ENCODE measurements at regions not wholly inside any gene's neighbourhood (a gene's known extent, or its start where the extent isn't known, plus 50 kb on each side); places are given as distances from the start of the nearest gene placed in this dataset.

- no peaks in the 10 kb centered on the region for H3K36me3 ChIP-seq (replicated peaks in 1 of 2)
- H3K4me1 ChIP-seq (replicated peaks in 1 of 2): no peaks in the 10 kb centered on the region
- TF ChIP-seq POLR2A (IDR thresholded peaks at IDR 0.05) (no peak), CTCF (IDR thresholded peaks at IDR 0.05) (no peak)
- no peak overlapping the region for H3K4me3 ChIP-seq
- DNase-seq: no peak
- 87 to 94% (median 89%) methylated on average over 8 of the region's 8 CpGs for WGBS, 4 donors
- H3K27ac ChIP-seq: no peak overlapping the region
- intact Hi-C loops (cut with DNase I): no loop called here
- no peaks in the 10 kb centered on the region for H3K27me3 ChIP-seq
- H3K9me3 ChIP-seq (replicated peaks in 1 of 3): no peaks in the 10 kb centered on the region
Observed at GRCh38 chr15:95653361-95653805, 677.1 kb upstream of the NR2F2 start.

GRCh38 chr15:95655089-95655607, 675.4 kb upstream of the NR2F2 start:
- intact Hi-C loops (cut with DNase I): no loop called here
- no peaks in the 10 kb centered on the region for H3K4me1 ChIP-seq (replicated peaks in 1 of 2)
- H3K27me3 ChIP-seq: no peaks in the 10 kb centered on the region
- H3K27ac ChIP-seq: no peak overlapping the region
- H3K4me3 ChIP-seq: no peak overlapping the region
- TF ChIP-seq CTCF (IDR thresholded peaks at IDR 0.05) (no peak), POLR2A (IDR thresholded peaks at IDR 0.05) (no peak)
- no peak for DNase-seq
- no peaks in the 10 kb centered on the region for H3K9me3 ChIP-seq (replicated peaks in 1 of 3)
- 69 to 81% (median 70%) methylated on average over 4 of the region's 4 CpGs for WGBS, 4 donors
- no peaks in the 10 kb centered on the region for H3K36me3 ChIP-seq (replicated peaks in 1 of 2)

- no peak for DNase-seq
- Histone ChIP-seq H3K27ac (no peak overlapping the region), H3K36me3 (replicated peaks in 1 of 2) (no peaks in the 10 kb centered on the region), H3K4me1 (replicated peaks in 1 of 2) (no peaks in the 10 kb centered on the region), H3K27me3 (no peaks in the 10 kb centered on the region), H3K9me3 (replicated peaks in 1 of 3) (no peaks in the 10 kb centered on the region), H3K4me3 (no peak overlapping the region)
- 72 to 76% (median 74%) methylated on average over 2 of the region's 2 CpGs for WGBS, 4 donors
- no peak for TF ChIP-seq POLR2A (IDR thresholded peaks at IDR 0.05)
- no peak for TF ChIP-seq CTCF (IDR thresholded peaks at IDR 0.05)
- intact Hi-C loops (cut with DNase I): no loop called here
Observed at GRCh38 chr15:95656595-95656994, 673.9 kb upstream of the NR2F2 start.

- TF ChIP-seq POLR2A (IDR thresholded peaks at IDR 0.05): no peak
- no peak for TF ChIP-seq CTCF (IDR thresholded peaks at IDR 0.05)
- intact Hi-C loops (cut with DNase I): no loop called here
- H3K9me3 ChIP-seq (replicated peaks in 1 of 3): no peaks in the 10 kb centered on the region
- H3K36me3 ChIP-seq (replicated peaks in 1 of 2): no peaks in the 10 kb centered on the region
- DNase-seq: no peak
- H3K27me3 ChIP-seq: no peaks in the 10 kb centered on the region
- WGBS, 4 donors: 79 to 88% (median 85%) methylated on average over 3 of the region's 3 CpGs
- H3K27ac ChIP-seq: no peak overlapping the region
- no peaks in the 10 kb centered on the region for H3K4me1 ChIP-seq (replicated peaks in 1 of 2)
- H3K4me3 ChIP-seq: no peak overlapping the region
Observed at GRCh38 chr15:95658799-95659198, 671.7 kb upstream of the NR2F2 start.
